C4-2B (cell line): ENCODE measurements at regions not wholly inside any gene's neighbourhood (a gene's known extent, or its start where the extent isn't known, plus 50 kb on each side); places are given as distances from the start of the nearest gene placed in this dataset.

Experiments
- CTCF ChIP-seq: fragments of 450-650 bp; conservative IDR thresholded peaks from 2 replicates; pipeline ENCODE4 v1.5.1; 2017; ENCODE audit warnings: mild to moderate bottlenecking
- ZFX ChIP-seq: fragments of 450-650 bp; IDR thresholded peaks from 2 replicates; pipeline ENCODE4 v1.6.1; 2017

DNA sequence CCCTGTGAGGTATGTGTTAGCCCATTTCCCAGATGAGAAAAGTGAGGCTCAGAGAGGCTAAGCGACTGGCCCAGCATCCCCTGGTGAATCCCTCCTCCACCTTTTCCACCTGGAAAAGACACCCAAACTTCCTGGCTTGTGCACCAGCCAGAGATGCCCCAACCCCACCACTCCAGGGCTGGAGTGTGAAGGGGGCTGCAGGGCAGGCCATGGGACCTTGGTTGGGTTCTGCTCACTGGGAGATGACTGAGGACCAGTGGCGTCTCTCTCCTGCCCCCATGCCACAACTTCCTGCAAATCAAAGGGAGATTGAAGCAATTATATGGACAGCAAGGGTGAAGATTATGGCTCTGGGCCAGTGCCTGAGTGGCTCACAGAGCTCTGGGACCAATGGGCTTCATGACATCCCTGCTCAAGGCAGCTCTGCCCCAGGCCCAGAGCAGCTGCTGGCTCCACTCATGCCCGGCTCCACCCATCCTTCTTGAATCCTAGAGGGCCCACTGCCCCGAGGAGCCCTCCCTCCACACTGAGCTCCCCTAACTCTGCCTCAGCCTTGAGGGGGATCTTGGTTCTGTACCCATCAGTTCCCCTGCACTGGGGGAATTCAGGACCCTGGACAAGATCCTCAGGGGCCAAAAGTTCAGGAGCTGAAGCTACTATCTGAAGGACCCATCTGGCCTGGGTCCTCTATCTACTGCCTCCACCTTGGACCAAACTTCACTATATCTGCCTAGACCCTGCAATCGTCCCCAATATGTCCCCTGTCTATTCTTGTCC lies 416.9 kb downstream of the PTPRU start:
- TF ChIP-seq ZFX (no peak), CTCF (no peak)
